ENCODE measurements at regions not wholly inside any gene's neighbourhood (a gene's known extent, or its start where the extent isn't known, plus 50 kb on each side); places are given as distances from the start of the nearest gene placed in this dataset.

- TF ChIP-seq CTCF (IDR thresholded peaks at IDR 0.05) (no peak), POLR2A (IDR thresholded peaks at IDR 0.05) (no peak)
Measured at GRCh38 chr5:54884195-54884536, 101.2 kb downstream of the ESM1 start.

Measured in right lobe of liver (tissue), 4 donors.